ENCODE measurements at regions not wholly inside any gene's neighbourhood (a gene's known extent, or its start where the extent isn't known, plus 50 kb on each side); places are given as distances from the start of the nearest gene placed in this dataset.

DNA sequence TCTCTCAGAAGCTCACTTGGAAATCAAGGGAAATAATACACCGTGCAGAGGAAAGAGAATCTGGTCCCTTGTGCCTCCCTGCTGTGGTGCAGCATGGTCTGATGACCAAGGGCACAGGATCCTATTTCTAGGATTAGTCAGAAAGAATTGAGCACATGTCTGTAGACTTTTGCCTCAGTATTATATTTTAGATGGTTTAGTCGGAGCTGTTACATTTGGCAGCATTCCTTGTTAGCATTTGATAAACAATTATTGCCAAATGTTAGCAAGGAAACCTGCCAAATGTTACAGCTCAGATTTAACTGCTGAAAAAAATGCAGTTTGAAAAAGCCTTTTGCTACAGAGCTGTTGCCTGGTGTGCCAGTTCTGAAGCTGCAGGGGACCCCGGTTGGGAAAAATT is 183.5 kb upstream of the DPYD start:
- DNase-seq: no peak

DNA sequence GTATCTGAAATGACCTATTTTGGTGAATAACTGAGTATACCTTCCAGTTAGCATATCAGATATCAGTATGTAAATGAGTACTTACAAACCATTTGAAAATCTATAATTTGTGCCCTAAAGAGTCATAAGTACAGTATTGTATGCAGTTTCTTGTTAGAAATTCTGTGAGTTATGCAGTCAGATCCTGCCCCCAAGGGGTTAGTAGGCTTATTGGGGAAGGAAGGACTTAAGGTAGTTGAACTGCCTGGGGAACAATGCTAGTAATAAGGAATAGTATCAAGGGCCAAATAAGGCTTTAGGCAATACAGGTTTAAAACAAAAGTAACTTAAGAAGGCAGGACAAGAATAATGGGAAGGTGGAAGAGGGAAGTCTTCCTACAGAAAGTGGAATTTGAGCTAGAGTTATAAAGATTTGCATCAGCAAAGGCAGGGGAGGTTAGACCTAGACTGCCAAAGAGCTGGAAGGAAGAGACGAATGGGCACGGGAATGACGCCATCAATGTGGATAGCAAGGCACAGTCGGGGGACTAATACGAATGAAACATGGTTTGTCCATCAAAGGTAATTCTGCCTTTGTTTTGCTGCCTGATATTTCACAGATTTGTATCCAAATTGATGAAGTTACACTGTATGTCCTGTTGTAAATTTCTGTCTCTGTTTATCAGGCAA is 182.9 kb upstream of the DPYD start:
- DNase-seq: no peak

DNA sequence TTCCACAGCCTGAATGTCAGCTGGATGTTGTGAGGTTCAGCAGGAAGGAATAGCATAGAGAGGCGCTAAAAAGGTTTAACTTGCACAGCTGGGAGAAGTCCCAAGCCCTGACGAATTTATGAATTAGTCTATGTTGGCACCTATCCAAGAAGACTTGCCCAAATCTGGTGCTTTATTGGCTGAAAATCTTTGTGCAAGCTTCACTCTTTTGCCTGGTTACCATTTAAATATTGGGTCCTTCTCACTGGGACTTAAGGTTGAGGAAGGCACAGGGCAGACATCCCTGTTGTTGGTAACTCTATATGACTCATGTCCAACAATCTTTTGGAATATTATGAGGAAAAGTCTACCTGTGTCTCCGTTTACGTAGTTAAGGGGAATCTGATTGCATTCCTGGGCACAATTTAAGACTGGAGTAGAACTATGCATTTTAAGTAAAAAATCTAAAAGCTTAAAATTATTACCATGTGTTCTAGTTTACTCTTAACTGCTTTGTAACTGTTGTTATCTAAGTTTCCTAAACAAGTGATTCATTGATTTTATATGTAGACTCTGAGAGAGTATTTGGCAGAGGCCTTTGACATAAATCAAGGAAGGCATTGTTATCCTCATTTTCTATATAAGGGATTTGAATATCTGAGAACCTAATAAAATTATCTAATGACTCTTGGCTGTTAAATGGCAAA is 181.7 kb upstream of the DPYD start:
- DNase-seq: no peak

DNA sequence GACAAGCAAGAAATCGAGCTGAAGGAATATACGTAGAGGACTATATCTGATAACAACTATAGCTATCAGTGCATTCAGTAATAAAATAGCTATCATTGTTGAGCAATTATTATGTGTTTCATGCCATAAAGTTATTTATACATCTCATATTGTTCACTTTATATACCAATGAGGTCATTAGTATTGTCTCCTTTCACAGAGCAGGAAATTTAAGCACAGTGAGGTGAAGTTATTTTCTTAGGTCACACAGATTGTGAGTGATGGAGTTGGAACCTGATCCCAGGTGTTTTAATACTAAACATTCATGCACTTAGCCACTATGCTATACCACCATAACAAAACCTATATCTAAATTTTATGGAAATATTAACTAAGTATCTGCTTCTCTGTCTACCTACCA is 180.5 kb upstream of the DPYD start:
- no peak for DNase-seq

DNA sequence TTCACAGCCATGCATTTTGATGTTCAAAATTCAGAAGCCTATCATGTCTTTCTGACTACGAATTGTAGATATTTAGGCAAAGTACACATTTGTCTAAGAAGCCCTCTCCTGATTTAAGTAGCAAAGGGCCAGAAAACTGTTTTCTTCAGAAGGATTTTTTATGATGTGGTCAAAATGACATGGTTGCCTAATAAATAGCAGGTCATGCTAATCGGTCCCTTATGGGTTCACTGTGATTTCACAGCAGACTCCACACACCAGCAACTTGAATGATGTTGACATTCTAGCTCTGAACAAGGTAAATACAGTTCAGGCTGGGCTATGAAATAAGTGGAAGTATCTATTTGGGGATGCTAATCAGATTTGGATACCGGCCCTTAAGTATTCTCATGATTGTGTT is 178.7 kb upstream of the DPYD start:
- DNase-seq: no peak

DNA sequence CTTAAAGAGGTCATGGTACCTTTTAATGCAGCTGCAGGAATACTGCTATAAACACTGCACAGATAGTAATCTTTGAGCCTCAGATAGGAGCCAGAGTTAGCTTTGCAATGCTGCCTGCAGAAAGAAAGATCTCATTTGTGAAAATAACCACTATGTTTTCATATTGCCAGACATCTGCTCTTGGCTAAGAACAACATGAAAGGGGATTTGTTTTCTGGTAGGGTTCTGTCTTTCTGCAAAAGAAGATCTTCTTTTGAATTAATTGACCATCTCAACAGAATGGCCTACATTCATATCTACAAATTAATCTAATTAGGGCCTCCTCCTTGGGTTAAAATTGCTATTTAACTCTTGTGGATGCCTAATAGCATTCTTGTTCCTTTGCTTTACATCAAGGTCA is 177.6 kb upstream of the DPYD start:
- no peak for DNase-seq

DNA sequence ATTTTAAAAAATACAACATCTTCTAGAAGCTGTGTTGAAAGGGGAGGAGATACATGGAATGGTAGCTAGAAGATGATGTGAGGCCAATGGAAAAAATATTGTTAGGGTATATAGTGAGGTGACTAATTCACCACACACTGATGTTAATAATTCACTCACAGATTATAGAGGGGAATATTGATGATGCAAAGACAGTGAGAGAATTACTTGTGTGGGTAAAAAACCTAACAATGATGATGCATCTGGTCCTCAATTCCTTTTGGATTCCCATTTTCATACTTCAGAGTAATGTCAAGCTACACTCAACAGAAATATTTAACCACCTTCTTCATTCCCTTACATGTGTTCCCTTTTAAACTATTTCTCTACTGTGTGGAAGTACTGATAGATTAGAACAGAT is 169.5 kb upstream of the DPYD start:
- no peak for DNase-seq

DNA sequence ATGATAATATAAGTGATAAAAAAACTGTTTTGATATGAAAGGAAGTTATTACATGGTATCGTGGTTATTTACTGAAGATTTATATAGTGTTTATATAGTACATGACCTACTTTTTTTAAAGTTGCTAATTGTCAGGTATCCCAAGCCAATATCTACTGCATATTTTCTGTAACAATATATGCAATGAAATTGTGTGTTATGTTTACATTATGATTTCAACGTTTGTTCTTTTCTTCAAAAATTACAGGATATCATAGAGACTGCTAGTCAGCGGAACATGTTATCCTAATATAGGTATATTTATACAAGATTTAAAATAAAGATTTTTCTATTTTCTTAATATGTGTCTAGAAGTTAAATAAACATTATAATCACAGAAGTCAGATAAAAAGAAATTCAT is 167.5 kb upstream of the DPYD start:
- no peak for DNase-seq

DNA sequence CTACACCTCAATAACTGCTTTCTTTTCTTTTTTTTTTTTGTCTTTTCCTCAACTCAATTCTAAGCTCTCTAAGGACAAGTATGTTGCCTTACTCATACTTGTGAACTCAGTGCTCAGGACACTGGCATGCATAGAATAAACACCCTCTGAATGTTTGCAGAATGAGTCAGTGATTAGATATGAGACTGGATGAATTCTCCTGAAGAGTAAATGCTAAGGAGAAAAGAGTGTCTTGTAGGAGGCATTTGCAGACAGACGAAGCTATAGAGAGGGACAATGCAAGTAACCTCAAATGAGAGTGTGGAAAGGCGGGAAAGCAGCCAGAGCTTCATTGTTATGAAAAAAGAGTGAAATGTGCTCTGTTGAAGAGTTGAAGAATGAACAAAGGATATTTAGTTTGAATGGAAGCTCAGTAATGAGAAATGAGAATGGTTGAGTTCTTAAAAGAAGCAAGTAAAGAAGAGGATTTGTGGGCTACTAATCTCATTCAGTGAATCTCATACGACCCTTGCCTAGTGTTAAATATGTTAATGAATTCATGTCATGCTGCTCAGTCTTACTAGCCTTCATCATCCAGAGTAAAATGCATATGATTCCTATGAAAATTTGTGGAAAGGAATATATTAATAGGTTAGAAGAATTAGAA is 166.1 kb upstream of the DPYD start:
- no peak for DNase-seq

DNA sequence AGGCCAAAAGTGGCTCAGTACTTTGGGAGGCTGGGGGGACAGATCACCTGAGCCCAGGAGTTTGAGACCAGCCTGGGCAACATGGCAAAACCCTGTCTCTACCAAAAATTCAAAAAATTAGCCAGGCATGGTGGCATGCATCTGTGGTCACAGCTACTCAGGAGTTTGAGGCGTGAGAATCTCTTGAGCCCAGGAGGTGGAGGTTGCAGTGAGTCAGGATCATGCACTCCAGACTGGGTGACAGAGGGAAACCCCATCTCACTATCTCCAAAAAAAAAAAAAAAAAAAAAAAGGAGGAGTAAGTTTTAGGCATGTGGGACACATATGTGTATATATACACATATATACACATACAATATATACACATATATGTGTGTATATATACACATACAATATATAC is 165.3 kb upstream of the DPYD start:
- DNase-seq: no peak

DNA sequence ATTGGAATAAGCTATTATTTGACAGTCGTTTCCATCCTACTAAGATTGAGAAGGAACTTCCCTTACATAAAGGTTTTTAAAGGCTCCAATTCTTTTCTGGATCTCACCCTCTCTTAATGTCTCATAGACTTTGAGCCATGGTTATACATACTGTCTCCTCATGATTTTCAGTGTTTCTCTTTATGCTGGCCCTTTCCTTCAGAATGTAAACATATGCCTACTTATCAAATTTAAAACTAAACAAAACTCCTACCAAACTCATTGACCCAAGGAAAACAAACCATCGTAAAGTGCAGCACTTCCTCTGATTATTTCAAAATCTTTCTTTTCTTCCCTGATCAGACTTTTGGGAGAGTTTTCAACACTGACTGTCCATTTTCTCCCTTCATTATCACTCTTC is 163.4 kb upstream of the DPYD start:
- DNase-seq: no peak

DNA sequence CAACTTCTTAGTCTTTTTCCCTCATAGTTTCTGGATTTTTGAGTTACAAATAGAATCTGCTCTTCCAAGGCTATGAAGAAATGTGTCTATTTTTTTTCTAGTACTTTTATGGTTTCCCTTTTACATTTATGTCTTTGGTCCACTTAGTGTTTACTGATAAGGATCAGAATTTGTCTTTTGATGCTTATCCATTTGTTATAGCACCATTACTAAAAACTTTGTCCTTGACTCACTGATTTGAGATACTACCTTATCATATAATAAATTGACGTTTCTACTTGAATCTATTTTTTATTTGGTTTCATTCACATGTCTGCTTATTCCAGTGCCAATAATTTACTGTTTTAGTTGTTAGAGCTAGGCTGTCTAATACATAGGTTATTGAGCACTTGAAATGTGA is 161.1 kb upstream of the DPYD start:
- no peak for DNase-seq

DNA sequence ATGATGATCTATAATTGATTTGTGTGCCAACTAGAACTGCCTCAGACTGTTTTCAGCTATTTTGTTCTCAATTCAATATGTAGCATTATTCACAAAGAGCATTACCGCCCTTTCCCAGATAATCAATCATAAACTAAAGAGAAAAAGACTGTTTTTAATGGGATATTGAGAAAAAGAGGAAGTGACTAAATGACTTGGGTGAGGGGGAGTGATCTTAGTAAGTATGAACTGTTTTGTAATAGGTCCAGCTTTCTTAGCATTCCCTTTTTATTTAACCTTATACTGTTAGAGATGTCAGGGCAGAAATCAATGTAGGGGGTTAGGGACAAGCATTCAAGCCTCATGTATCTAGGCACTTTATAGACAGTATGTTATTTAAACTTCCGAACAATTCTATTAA is 157.8 kb upstream of the DPYD start:
- DNase-seq: no peak

DNA sequence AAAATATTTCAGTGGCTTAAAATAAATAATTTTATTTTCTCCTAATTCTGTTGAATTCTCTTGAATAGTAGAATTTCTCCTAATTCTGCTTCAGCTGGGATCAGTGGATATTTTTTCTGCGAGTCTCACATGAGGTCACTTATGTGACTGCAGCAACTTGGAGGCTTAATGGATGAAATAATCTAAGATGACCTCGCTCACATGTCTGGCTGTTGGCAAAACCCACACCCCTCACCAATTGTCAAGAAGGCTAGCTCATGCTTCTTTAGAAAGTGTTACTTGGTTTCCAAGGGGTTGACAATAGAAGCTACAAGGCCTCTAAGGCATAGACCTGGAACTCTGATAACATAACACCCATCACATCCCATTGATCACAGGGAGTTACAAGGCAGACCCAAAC is 156.9 kb upstream of the DPYD start:
- no peak for DNase-seq

DNA sequence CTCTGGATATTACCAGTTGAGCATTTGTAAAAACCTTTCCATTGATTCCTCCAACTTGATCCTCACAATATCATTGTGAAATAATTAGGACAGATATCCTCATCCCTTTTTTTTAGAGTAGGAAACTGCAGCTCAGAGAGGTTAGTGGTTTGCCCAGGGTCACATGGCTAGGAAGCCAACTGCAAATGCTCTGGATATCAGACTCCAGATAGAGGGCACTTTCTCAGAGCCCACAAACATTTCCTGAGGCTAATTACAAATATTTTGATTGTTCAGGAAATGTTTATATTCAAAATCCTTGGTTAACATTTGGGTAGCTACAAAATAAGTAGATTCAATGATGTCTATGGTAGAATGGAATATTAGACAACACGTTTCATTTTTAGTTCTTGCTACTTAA is 154.8 kb upstream of the DPYD start:
- no peak for DNase-seq

DNA sequence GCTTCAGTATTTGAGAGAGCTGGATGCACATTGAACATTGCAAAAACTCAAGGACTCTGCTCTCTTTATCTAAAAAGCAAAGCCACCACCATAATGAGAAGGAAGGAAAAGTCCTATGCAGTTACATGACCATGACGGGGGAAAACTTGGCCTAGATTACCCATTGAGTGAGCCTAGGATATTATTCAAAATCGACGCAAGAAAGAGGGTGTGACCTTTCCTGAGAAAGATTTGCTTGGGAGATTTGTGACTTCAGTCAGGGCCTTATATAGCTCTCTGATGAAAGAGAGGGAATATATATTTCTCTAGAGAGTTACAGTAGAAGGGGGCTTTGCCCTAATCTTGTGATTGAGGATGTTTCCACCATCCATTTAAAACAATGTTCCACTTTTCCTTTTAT is 153.0 kb upstream of the DPYD start:
- no peak for DNase-seq

DNA sequence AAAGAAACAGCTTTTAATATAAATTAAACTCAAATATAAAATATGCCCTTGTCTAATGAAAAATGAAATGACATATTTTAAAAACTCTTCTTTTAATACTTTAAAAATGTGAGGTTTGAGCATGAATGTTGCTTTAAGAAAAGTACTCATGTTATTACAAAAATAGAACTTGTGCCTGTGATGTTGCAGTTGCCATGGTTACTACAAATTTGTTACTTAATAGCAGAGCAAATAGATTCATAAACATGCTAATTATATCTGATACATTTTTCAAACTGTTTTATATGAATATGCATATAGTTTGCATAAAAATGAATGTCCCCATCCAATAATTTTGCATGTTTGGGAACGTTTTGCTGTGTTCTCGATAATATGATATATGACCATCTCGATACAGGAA is 152.3 kb upstream of the DPYD start:
- no peak for DNase-seq

DNA sequence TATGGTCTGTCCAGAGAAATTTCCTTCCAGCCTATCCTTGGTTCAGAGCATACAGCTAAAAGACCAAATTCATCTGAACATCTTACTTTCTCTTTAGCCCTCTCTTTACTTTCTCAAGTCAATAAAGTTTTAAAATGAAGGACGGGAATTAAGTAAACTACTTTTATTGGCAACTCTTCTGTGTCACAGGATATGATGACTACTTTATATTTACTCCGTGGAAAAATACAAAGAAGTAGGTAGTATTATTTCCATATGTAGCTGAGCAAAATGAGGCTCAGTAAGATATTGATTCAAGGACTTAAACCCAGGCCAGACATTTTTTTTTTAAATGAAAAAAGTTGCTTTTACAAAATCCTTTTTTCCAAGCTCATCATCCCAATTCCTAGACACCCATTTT is 151.2 kb upstream of the DPYD start:
- DNase-seq: no peak

DNA sequence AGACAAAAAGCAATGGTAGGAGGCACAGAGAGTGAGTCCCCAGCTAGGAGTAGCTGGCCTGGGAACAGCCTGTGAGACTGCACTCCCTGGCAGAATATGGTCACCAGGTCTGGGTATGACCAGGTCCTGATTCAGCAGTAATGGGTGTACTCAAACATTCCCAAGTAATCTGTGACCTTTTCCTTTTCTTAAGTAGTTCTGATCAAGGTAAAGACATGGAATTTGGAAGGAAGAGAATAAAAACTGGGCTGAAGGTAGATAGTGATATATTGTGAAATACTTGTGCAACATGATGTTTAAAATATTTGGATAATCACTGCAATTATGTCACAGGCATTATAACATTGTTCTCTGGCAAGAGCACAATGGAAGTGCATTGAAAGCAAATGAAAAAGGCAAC is 147.2 kb upstream of the DPYD start:
- no peak for DNase-seq

DNA sequence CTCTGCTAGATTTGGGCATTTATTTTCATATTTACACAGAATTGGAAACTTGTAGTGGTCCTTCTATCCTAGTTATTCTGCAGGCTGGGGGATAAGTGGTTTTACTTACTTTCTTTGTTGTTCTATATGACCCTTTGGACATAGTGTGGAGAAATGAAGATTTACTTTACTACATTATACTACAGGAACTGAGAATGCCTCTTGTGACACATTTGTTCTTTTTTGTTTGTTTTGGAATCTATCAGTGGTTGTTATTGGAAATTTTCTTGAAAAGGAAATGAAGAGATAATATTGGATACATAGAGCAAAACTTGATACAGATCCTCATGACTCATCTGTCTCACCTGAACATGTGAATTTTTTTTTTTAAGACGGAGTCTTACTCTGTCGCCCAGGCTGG is 146.1 kb upstream of the DPYD start:
- no peak for DNase-seq

DNA sequence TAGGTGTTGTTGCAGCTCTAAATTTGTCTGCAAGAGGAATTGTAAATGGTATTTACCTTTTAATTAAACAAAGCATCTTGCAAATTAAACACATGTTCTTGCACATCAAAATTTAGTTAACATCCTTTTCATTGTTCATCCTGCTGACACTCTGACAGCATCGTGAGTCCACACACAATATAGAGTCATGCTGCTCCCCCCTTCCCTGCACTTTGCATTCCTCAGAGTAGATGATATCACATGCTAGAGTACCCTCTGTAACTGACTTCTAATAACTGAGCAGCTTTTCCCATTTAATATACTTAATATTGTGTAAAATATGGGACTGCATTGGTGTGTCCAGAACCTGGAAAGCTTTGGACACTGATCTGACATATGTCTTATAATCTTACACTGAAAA is 138.8 kb upstream of the DPYD start:
- no peak for DNase-seq

DNA sequence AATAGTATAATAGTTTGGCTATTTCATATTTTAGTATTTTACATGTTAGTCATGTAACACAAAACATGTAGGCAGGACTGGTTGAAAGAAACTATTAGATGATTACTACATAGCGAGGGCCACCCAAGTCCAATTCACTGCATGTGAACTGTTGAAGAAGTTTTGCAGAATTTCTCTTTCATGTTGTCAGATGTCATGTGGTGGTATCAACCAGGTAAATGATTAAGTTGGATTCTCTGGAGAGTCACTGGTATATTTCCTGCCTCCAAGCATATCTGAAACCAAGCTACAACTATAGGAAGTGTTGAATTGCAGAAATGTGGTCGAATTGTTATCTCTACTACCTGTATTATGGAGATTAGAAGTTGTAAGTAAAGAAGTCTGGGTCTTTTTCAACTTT is 137.8 kb upstream of the DPYD start:
- no peak for DNase-seq

DNA sequence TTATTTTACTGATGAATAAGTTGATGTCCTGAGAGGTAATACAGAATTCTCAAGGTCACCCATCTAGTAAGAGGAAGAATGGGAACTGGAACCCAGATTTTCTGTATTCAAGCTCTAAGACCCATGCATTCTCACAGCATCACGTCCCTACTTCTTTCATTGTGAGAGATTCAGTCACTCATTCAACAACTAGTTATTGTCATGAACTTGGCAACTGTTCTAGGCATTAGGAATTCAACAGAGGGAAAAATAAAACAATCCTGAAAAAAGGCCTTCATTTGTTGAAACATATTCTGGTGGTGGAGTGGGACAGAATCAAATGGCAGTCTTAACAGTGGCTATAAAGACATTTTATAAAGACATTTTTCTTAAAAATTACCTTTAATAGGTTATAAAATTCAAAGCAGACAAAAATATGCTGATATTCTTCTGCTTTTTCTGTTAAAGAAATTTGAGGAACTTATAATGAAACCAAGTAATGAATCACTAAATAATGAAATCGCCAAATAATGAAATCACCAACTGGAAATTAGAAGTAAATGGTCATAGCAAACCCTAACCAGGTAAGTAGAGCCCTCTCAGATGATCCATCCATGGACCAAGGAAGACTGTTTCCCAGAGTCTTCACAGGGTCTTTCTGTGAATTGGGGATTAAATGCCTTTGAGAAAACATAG is 136.5 kb upstream of the DPYD start:
- DNase-seq: no peak

DNA sequence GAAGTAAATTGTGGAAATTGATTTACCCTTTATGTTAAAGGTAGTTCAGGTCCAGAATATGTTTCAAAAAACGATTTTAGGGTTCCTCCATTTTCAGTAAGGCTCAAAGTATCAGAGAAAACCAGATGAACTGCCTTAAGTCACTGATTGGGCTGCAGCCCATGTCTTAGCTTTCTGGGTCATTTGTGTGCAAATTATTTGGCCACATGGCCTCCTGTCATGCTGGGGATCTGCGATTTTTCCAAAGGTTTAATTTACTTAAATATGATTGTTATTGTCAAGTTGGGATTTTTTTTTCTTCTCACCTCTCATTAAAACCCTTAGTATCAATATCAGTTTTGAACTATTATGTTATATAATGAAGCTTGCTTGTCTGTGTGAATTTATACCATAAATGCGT is 135.9 kb upstream of the DPYD start:
- no peak for DNase-seq
